Thymus (tissue), 11 donors: ENCODE measurements at regions not wholly inside any gene's neighbourhood (a gene's known extent, or its start where the extent isn't known, plus 50 kb on each side); places are given as distances from the start of the nearest gene placed in this dataset.
A peak's percentile ranks its signal among the peaks of the same experiment; 100 is the strongest.

ENCODE experiments used
- DNase-seq, 9 donors: peaks; one replicate each; pipeline ENCODE4 v3.0.0-alpha.2; 2013; ENCODE audit warnings: low spot score in 9 of 9, low read depth in 6 of 9, missing footprints in 1 of 9
- H3K27ac ChIP-seq, 2 donors: one replicate each; pipeline ENCODE4 v1.5.1; 2013; ENCODE audit warnings: control low read depth in 1 of 2, low read depth in 1 of 2, low read length in 1 of 2, mild to moderate bottlenecking in 1 of 2, moderate library complexity in 1 of 2
- H3K27me3 ChIP-seq, 2 donors: one replicate each; pipeline ENCODE4 v1.5.1; 2013; ENCODE audit warnings: low read length in 1 of 2; ENCODE audit not compliant: control insufficient read depth in 2 of 2, insufficient read depth in 1 of 2
- H3K36me3 ChIP-seq, 2 donors: one replicate each; pipeline ENCODE4 v1.5.1; 2013; ENCODE audit warnings: low read length in 1 of 2, mild to moderate bottlenecking in 1 of 2, moderate library complexity in 1 of 2; ENCODE audit not compliant: control insufficient read depth in 2 of 2, insufficient read depth in 2 of 2
- H3K4me1 ChIP-seq, 2 donors: one replicate each; pipeline ENCODE4 v1.5.1; 2013; ENCODE audit warnings: low read length in 2 of 2; ENCODE audit not compliant: control insufficient read depth in 2 of 2, insufficient read depth in 2 of 2
- H3K4me3 ChIP-seq, 2 donors: one replicate each; pipeline ENCODE4 v1.5.1; 2013; ENCODE audit warnings: low read length in 2 of 2, control low read depth in 1 of 2, mild to moderate bottlenecking in 1 of 2
- H3K9me3 ChIP-seq, 2 donors: one replicate each; pipeline ENCODE4 v1.5.1; 2013; ENCODE audit warnings: low read length in 1 of 2, mild to moderate bottlenecking in 1 of 2; ENCODE audit not compliant: control insufficient read depth in 2 of 2, insufficient read depth in 1 of 2
- WGBS: extraction: QIAGEN DNeasy Blood & Tissue Kit; methylation state at CpG from one replicate; pipeline ENCODE4 v1.1.7; 2013; 5-methylcytosine and 5-hydroxymethylcytosine counted together
- donor health status: healthy.

DNA sequence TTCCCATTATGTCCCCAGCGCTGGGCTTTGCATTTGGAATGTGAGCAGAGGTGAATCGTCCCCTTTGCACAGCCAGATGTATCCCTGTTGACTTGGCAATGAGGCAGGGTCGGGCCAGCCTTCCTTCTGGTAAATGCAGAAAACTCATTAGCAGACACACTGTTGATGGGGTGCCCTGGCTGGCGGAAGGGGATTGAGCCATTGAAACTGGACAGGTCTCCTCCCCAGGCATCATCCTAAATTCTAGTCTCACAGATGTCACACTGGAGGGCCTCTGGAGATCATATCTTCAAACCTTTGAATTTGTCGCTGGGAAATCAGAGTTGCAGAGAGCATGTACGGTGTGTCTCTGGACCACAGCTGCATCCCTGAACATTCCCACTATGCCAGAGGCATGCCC lies 219.5 kb upstream of the TSHZ3 start:
- no peaks in the 10 kb centered on the region for H3K36me3 ChIP-seq
- WGBS = 95% methylated on average over 6 of the region's 6 CpGs
- no peak overlapping the region for H3K4me3 ChIP-seq
- no peaks in the 10 kb centered on the region for H3K4me1 ChIP-seq
- DNase-seq = no peak
- H3K27me3 ChIP-seq = no peaks in the 10 kb centered on the region
- H3K27ac ChIP-seq = peak overlapping the region in 1 of 2 donors; percentile 5
- no peaks in the 10 kb centered on the region for H3K9me3 ChIP-seq

DNA sequence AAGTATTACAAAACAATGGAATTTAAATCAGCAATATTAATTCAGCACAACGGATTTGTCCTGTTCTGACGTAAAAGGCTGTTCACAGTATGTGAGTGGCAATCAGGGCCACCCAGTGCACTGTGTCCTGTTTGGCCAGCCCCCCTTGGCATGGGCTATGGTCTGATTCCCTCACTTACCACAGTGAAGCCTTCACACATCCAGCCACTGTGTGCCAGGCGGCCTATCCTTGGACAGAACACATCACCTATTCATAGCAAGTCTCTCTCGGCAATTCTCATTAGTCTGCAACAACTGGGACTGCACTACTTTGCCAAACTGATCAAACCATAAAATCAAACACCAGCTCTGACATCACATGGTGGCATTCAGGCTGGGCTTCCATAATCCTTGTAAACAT lies 221.5 kb upstream of the TSHZ3 start:
- Histone ChIP-seq H3K36me3 (no peaks in the 10 kb centered on the region), H3K27ac (no peak overlapping the region), H3K9me3 (no peaks in the 10 kb centered on the region), H3K4me1 (no peaks in the 10 kb centered on the region), H3K27me3 (no peaks in the 10 kb centered on the region), H3K4me3 (no peak overlapping the region)
- DNase-seq = no peak
- WGBS = 93% methylated on average over 4 of the region's 4 CpGs

GRCh38 chr19:31572102-31572975 lies 223.1 kb upstream of the TSHZ3 start:
- no peak overlapping the region for H3K4me3 ChIP-seq
- no peaks in the 10 kb centered on the region for H3K4me1 ChIP-seq
- DNase-seq = no peak
- no peak overlapping the region for H3K27ac ChIP-seq
- H3K9me3 ChIP-seq = no peaks in the 10 kb centered on the region
- no peaks in the 10 kb centered on the region for H3K27me3 ChIP-seq
- H3K36me3 ChIP-seq = no peaks in the 10 kb centered on the region
- 89% methylated on average over 11 of the region's 11 CpGs for WGBS

DNA sequence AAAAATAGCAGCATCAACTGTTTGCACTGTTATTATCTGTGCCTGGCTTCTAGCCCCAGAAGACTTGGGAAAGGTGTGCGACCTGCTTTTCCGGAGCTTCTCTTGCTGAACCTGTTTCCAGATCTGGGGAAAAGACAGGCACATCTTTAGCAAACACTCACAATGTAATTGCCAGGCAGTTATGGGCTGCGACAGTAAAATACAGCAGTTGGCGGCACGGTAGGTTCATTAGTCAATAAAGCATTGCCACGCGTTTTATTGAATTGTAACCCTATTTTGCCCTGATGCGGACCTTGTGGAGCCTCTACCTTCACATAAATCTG lies 223.7 kb upstream of the TSHZ3 start:
- Histone ChIP-seq H3K27ac (no peak overlapping the region), H3K4me1 (no peaks in the 10 kb centered on the region), H3K27me3 (no peaks in the 10 kb centered on the region), H3K4me3 (no peak overlapping the region), H3K9me3 (no peaks in the 10 kb centered on the region), H3K36me3 (no peaks in the 10 kb centered on the region)
- WGBS = 96% methylated on average over 8 of the region's 8 CpGs
- no peak for DNase-seq

GRCh38 chr19:31574251-31574973 lies 225.2 kb upstream of the TSHZ3 start:
- H3K9me3 ChIP-seq = no peaks in the 10 kb centered on the region
- H3K27me3 ChIP-seq = no peaks in the 10 kb centered on the region
- 79% methylated on average over 14 of the region's 14 CpGs for WGBS
- H3K4me1 ChIP-seq = no peaks in the 10 kb centered on the region
- H3K36me3 ChIP-seq = no peaks in the 10 kb centered on the region
- H3K4me3 ChIP-seq = no peak overlapping the region
- no peak for DNase-seq
- H3K27ac ChIP-seq = no peak overlapping the region

DNA sequence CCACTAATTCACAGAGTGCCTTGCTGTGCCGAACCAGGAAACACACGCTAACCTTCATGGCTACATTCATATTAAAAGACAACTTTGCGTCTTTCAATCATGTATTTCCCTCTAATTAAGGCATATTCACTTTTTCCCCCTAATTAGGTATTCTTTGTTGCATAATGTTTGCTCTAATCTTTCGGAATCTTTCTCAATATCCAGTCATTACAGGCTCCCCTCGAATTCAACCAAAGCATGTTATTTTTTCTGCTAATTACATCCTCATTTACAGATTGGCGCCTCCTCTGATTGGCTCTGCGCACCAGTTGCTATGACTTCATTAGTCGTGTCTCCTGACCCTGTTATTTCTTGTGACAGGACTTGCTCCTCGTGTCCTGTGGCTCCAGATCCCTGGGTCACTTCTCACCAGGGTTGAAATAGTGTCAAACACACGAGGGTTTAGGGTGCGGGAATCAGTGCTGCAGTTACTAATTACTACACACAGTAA lies 226.7 kb upstream of the TSHZ3 start:
- H3K4me1 ChIP-seq = no peaks in the 10 kb centered on the region
- no peak for DNase-seq
- no peaks in the 10 kb centered on the region for H3K9me3 ChIP-seq
- no peaks in the 10 kb centered on the region for H3K36me3 ChIP-seq
- H3K27ac ChIP-seq = no peak overlapping the region
- H3K27me3 ChIP-seq = no peaks in the 10 kb centered on the region
- 91% methylated on average over 11 of the region's 11 CpGs for WGBS
- no peak overlapping the region for H3K4me3 ChIP-seq

DNA sequence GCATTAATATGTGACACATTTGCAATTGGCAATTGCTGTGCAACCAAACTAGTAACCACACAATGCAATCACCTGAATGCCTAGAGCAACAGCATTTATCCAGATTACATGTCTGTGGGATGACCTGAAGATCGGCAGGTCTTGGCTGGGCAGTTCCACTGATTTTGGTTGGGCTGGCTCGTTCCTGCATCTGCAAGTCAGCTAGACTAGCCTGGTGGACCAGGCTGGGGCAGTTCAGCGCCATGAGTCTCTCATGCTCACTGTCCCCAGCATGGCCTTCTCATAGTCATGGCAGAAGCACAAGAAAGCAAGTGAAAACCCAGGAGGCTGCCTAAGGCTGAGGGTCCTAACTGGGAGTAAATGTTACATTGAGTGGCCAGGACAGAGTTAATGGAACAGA lies 229.1 kb upstream of the TSHZ3 start:
- WGBS = 92% methylated on average over 3 of the region's 3 CpGs
- no peaks in the 10 kb centered on the region for H3K27me3 ChIP-seq
- no peak overlapping the region for H3K27ac ChIP-seq
- no peaks in the 10 kb centered on the region for H3K36me3 ChIP-seq
- H3K9me3 ChIP-seq = no peaks in the 10 kb centered on the region
- H3K4me1 ChIP-seq = no peaks in the 10 kb centered on the region
- DNase-seq = no peak
- no peak overlapping the region for H3K4me3 ChIP-seq

DNA sequence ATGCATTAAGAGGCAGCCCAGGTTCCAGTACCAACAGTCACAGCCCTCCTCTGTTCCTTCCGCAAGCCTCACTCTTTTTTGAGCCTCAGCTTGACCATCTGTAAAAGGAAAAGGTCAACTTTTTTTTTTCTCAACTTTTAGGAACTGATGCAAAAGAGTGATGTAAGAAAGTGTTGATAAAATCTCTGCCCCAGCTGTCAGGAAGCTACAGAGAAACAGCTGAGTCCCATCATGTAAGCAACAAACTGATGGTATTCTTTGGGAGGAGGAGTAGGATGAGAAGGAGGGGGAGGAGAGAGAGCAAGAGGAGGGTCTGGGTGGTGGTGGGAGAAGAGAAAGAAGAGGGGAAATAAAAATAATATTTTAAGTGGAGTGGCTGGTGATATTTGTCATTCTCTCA lies 233.9 kb upstream of the TSHZ3 start:
- WGBS = 84% methylated on average over 1 of the region's 1 CpG

DNA sequence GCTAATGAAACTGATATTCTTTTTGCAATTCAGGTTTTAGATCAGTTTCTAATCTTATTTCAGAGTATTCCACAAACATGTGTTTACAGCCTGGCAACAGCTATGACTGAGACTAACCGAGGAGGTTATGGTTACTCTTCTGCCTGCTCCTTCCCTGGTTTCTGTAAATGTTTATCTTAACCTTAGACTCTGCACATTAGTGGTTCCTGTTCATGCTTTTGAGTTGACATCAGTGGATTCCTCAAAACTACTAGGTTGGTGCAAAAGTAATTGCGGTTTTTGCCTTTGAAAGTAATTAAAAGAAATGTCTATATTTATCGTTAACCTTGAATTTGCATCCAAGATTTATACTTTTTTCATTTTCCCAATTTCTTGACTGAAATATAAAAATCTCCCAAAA lies 237.0 kb upstream of the TSHZ3 start:
- no peak for DNase-seq
- Histone ChIP-seq H3K9me3 (no peaks in the 10 kb centered on the region), H3K4me3 (no peak overlapping the region), H3K4me1 (no peaks in the 10 kb centered on the region), H3K36me3 (no peaks in the 10 kb centered on the region), H3K27ac (no peak overlapping the region), H3K27me3 (no peaks in the 10 kb centered on the region)
- WGBS = 88% methylated on average over 3 of the region's 3 CpGs

More for the DNA sequence above, 233.9 kb upstream of the TSHZ3 start:
- no peaks in the 10 kb centered on the region for H3K9me3 ChIP-seq
- no peaks in the 10 kb centered on the region for H3K4me1 ChIP-seq
- H3K4me3 ChIP-seq = no peak overlapping the region
- H3K27ac ChIP-seq = no peak overlapping the region
- no peak for DNase-seq
- no peaks in the 10 kb centered on the region for H3K27me3 ChIP-seq
- H3K36me3 ChIP-seq = no peaks in the 10 kb centered on the region
